HuH-7.5 (cell line): ENCODE measurements at regions not wholly inside any gene's neighbourhood (a gene's known extent, or its start where the extent isn't known, plus 50 kb on each side); places are given as distances from the start of the nearest gene placed in this dataset.
"Not testable (repeated sequence)": the region's sequence is repeated elsewhere in the genome, so short reads cannot be mapped to it uniquely, and the experiment has no call there.

Experiments used
- DNase-seq: peaks from one replicate; pipeline ENCODE4 v3.0.0; 2011; ENCODE audit warnings: low spot score

DNA sequence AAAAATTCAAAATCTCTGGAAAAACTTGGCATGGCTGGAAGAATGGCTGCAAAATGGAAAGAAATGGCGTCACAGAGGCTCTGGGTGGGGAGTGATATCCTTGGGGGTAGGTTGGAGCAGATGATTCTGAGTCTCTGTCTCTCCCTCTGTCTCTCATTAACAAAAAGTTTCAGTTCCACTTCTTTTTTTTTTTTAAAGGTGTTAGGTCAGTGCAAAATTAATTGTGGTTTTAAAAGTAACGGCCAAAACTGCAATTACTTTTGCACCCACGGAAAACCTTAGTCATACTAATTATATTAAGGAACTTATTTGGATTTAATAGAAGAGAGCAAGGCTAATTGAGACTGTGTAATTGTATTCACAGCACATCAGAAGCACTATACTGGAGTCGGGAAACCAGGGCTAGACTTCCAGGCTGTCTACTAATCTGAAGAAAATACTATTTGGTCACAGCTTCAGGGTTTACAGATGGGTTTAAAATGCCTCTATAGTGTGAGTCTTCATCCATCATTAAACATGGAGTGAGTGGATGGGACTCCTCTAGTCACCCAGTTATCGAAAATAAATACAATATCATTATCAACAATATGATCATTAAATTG, 289.1 kb upstream of the PLD5 start:
- no peak for DNase-seq

DNA sequence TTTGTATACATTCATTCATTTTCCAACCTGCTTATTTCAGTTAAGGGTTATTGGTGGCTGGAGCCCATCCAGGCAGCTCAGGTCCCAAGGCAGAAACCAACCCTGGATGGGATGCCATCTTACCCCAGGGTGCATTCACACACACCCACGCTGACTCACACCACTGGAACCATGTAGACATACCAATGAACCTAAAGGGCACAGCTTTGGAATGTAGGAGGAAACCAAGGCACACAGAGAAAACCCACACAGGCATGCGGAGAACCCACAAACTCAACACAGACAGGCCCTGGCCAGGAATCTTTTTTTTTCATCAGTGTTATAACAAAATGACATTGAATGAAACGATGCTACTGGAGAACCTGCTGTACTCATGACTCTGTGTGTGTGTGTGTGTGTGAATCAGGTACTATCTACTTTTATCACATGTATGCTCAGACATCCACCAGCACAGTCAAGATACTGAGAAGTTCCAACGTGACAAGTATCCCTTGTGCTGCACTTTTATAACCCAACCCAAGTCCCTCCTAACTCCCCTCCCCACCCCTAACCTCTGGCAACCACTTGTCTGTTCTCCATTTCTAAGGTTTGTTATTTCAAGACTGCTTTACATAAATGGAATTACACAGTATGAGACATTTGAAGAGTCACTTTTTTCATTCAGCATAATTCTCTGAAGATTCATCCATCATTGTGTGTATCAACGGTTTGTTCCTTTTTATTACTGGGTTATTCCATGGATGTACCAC, 286.8 kb upstream of the PLD5 start:
- no peak for DNase-seq

DNA sequence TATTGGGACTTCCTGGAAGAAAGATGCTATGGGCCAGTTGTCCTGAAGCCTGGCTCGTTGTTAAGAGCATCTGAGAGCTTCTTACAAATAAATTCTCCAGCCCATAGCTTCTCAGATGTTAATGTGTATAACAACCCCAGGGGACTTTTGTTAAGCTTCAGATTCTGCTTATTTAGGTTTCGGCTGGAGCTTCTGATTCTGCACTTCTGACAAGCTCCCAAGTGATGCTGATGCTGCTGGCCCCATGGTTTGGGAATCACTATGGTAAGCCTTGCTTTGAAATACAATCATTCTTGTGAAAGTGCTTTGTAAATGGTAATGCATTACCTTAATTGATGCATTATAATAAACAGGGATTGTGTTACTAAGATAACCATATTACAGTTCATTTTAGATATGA, 281.8 kb upstream of the PLD5 start:
- DNase-seq, result no peak

DNA sequence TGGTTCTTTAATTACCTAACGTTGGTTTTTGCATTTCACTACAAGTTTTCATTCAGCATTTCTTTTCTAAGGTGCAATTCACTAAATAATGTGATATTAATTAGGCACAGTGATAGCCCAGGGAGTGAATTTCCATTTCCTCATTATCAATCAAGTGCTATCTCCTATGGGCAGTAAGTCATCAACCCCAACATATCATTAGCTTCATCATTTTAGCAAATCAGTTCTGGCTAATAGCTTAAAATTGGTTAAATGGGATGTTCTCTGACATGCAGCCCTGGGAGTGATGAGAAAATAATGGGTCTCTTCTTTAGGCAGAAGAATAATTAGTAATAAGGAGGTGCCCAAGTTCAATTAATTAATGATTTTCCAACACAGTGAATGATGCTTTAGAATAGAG, 280.9 kb upstream of the PLD5 start:
- DNase-seq, result not testable (repeated sequence)

DNA sequence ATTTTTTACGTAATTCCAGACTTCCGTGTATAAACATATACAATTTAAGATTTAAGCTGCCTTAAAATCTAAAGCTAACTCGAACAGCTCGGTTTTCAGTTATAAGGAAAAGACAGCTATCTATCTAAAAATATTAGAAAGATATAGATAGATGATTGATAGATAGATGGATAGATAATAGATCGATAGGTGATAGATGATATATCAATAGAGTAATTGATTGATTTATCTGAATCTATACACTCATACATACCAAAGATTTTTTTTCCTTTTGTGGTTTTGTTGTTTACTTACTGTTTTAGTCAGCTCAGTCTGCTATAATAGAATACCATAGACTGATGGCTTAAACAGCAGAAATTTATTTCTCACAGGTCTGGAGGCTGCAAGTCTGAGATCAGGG, 278.5 kb upstream of the PLD5 start:
- no peak for DNase-seq

DNA sequence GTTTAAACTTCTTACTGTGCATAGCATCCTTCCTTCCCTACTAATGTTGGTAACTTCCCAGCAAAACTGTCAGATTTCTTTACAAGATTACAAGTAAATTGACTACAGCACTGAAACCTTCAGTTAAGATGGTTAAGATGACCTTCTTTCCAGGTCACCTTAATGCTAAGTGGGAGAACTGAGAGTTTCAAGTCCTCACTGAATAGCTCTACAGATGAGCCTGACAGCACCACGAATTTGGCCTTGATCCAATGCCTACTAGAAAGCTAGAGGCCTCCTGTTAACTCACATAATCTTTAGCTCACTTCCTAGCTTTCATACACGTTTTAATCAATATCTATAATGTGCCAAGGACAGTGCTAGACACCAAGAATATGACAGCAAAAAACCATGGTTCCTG, 276.0 kb upstream of the PLD5 start:
- no peak for DNase-seq

DNA sequence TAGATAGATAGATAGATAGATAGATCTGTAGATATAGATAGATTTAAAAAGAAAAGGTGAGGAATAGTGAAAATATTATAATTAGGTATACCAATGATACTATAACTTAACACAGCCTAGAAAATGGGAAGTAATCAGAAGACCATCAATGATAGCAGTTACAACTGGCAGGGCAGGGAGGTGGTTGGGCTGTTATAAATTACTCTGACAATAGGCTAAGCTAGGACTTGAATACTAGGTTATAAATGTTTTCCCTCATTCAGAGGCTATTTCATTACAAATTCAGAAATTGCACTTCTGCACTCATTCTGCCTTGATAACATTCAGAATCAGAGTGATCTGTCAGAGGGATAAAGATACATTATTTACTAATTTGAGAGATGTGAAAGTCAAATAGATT, 273.4 kb upstream of the PLD5 start:
- DNase-seq, result no peak

DNA sequence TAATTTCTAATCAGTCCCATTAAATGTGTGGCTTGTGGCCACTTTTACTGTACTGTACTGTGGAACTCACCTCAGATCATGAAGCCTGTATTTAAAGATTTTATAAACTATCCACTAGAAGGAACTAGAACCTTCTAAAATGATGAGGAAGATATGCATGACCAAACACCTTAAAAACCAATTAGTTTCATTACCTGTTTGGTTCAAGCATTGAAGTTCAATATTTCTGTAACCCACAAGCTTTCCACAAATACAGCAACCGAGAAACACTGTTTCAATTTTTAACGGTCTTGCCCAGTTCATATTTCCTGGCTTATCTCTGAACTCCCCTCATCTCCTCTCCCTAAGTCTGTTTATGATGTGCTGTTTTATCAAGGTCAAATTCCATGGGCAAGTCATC, 264.3 kb upstream of the PLD5 start:
- no peak for DNase-seq

DNA sequence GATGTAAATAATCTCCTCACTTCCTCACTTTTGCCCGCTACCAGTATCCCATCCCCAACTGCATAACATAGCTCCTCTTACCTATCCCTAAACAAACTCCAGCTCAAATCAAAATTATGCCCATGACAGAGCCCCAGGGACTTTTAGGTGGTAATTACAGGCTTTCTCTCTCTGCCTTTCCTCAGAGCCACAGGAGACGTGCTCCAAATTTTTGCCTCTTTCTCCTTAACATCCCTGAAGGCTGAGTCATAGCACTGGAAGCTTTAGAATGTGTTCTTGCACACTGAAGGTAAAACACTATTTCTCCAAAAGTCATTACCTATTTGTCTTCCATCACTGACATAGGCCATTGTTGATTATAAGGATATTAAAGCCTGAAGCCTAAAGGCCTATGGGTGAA, 263.5 kb upstream of the PLD5 start:
- no peak for DNase-seq

DNA sequence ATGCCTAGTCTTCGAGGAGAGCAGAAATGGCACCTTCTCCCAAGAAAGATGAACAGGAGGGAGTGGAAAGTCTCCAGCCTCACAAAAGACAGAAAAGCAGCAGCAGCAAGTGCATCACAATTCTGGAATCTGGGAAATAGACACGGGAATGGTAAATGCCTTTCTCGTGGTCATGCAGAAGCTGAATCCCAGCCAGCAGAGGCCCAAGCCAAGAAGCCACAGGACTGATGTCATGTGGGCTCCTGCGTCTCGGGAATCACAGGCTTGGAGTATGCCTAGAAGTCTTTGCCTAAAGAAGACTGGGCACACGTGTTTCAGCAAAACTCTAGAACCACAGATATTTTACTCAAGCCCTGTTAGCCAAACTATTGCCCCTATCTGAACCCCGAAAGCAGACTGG, 260.3 kb upstream of the PLD5 start:
- no peak for DNase-seq

DNA sequence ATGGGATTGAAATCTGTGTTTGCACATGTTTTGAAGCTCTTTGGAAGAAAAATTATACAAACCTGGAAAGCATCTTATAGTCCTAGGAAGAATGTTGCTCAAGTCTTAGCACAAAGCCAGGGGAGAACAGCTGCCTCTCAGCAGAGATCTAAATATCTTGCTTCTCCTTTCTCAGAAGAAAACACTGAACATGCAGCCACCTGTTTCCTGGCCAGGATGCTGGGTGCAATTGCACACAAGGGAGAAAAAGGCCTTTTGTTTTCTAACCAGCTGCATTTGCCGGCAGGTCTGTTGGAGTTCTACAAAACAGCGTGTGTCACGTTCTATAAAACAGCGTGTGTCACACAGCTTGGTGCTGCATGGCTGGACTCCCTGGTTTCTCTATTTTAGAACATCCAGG, 259.6 kb upstream of the PLD5 start:
- DNase-seq, result no peak

DNA sequence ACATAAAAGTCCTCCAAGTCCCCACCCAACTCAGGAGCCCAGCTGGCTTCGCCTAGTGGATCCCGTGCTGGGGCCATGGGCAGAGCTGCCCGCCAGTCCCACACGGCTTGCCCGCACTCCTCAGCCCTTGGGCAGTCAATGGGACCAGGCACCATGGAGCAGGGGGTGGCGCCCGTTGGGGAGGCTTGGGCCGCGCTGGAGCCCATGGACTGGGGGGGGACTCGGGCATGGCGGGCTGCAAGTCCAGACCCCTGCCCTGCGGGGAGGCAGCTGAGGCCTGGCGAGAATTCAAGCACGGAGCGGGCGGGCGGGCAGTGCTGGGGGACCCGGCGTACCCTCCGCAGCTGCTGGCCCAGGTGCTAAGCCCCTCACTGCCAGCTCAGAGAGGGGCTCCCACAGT, 249.8 kb upstream of the PLD5 start:
- no peak for DNase-seq

DNA sequence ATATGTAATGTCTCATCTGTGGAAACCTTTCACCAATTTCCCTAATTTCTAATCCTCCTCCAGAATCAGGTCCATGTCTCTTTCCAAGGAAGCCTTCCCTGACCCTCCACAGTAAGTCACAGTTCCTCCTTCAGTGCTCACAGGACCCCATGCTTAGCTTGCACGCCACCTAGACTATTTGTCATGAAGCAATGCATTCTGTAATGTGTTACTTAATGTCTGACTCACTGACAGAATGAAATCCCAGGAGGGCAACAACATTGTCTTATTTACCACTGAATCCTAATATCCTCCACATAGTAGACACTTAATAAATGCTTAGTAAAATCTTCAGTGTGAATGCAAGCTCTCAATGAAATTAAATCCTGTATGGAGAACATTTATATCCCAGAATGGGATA, 245.9 kb upstream of the PLD5 start:
- no peak for DNase-seq

DNA sequence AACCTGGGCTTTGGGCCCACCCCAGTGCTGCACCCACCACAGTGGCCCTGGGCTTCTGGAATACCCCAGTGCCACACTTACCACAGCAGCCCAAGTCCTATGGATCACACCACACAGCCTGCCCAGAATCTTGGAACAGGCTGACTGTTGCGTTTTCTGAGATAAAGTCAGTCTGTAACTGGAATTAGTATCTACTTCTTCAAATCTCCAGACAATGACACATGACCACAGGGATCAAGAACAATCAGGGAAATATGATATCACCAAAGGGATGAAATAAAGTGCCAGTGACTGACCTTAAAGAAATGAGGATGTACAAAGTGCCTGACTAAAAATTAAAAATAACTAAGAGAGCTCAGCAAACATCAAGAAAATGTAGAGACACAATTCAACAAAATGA, 239.7 kb upstream of the PLD5 start:
- DNase-seq, result no peak

DNA sequence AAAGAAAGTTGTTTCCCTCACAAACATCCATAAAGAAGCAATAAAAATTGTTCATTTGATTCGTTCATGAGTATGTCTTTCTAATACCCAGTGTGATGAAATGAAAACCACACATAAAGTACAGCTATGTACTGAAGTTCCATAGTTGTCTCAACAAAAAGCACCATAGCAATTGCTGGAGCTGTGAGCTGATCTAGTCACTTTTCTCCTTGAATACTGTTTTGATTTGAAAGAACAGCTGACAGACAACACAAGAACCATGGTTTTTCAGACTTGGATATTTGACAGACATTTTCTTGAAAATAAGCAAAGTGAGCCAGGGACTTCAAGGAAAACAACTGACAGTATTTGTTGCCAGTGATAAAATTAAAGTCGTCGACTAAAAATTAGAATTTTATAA, 237.1 kb upstream of the PLD5 start:
- DNase-seq, result no peak

DNA sequence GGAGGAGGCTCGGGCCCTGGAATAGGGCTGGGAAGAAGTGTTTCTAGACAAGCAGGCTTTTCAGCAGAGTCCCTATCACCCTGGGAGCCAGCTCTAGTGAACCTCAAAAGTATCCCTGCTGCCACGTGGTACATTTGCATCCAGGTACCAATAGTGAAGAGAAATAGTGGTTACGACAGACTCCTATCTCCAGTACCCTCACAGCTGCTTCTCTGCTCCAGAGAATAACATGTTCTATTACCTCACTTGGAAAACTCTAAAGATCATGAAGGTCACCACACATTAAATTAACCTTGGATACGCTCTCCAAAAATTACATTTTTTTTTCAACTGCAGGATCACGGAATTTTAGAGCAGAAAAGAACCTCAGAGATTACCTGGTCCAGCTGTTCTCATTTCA, 230.4 kb upstream of the PLD5 start:
- DNase-seq, result no peak

DNA sequence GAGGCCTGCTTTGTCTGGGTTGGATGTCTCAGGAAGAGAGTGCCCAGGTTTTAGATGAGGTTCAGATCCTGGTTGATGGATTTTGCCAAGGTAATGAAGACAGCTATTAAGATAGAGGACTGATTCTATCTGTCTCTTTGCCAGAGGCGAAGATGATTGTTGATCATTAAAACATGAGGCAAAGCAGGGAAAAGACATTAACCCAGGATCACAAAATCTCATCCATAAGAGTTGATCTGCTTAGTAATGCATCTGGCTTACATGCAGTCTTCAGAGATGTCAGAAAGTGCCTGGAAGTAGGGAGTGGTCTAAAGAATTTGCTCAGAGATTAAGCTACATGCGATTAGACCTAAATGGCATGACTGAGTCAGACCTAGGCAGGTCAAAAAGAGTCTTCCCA, 229.6 kb upstream of the PLD5 start:
- DNase-seq, result no peak

DNA sequence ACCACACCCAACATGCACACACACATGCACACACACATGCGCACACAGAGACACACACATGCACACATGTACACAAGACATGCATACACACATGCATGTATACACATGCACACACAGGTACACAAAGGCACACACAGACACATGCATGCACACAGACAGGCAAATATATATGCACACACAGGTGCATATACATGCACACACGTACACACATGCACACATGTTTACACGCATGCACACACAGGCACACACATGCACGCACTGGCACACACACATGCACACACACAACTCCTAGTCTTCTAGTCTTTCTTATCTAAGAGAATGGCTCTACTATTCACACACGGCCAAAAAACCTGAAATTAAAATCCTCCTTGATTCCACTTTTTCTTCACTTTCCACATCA, 222.7 kb upstream of the PLD5 start:
- DNase-seq, result no peak

DNA sequence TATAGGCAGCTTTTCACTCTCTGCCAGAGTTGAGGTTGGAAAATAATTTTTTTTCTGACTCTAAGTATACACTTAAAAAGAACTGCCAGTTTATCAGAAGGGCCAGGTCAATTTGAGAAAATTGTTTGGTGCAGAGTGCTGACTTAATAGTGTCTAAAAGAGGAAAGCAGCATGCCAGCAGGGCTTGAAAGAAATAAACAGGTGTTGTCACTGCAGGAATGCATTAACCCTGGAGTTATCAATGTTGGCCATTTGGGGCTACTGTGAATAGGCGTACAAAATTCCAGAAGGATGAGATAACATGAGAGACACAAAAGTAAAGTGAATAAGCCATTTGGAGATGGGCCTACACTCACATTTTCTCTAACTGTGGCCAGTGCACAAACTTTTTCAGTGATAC, 220.6 kb upstream of the PLD5 start:
- DNase-seq, result no peak

DNA sequence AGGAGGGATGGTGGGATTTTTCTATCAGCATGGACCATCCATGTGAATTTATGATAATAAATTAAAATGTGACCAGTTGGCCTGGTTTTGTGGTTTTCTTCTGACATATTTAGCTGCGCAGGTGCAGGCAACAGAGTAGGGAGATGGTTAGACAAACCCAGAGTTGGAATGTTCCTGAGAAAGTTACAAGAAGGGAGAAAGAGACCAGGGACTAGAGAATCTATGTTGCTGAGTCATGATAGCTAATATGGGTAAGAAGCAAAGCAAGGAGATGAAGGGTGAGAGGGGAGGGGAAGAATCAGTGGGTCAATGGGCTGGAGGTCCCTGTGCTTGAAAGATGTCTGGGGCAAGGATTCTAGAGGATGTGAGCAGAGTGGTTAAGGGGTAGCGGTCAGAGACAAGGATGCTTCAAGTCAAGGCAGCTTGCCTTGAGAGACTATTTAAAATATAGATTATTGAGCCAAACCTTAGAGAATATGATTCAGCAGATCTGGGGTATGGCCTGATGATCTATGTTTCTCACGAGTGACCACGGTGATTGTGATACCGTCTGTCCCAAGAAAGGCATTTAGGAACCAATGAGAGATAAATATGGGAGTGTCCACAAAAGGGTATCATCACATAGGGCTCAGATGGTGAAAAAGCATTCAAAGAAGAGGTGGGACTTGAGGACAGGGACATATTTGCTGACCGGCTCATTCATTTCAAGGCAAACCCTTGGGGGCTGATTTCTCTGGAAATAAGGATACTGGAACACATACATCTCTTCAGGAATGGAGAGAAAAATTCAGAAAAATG, 219.7 kb upstream of the PLD5 start:
- no peak for DNase-seq

DNA sequence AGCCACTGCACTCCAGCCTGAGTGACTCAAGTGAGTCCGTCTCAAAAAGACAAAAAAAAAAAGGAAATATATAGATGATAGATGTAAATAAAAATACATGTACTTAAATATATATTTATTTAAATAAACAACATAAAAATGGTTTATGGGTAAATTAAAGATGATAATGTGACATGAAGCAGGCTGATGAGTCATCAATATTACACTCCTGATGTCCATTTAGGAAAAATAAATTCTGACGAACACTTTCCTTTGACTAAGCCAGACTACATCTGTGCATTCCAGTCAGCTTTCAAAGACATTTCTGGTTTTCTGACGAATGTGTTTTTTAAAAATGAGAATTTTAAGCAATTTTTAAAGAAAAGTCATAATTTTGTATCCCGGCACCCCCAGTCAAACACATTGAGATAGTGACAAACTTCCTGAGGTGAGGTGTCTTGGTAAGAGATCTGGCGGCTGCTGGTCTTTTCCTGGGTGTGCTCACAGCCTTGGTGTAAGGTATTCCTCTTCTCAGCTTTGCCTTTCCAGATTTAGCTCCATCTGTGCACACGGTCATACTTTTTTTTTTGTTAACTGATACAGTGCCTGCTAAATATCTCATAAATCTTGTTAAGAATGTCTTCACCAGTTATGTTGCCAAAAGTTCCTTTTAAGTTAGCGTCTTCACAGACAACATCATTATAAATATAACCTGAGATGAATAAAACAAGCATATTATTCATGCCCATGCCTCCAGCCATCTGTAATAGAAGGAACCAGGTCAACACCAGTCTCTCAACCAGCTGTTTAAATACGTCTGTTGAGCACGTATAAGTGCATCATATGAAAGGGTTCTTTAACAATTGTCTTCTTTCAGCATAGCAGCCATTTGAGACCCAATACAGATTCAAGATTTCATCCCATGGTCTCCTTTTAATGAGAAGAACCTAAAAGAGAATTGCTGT, 214.5 kb upstream of the PLD5 start:
- no peak for DNase-seq

DNA sequence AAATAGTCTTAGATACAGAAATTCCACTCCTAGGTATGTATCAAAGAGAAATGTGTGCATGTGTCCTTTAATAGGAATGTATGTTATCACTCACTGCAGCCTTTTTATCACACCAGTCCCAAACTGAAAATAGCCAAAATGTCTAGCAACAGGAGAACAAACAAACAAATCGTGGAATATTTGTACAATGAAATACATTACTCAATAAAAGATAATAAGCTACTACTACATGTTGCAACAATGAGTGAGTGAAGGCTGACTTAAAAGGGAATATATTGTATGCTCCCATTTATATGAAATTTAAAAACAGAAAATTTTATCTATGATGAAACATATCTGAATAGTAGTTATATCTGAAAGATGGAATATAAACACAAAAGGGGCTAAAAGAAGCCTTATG, 212.1 kb upstream of the PLD5 start:
- no peak for DNase-seq
